CD4-positive, alpha-beta memory T cell (primary cell): ENCODE measurements at regions not wholly inside any gene's neighbourhood (a gene's known extent, or its start where the extent isn't known, plus 50 kb on each side); places are given as distances from the start of the nearest gene placed in this dataset.

Experiments used
- CTCF ChIA-PET: fragments of 350-600 bp; sonication (Branson Sonifier 250); formaldehyde crosslinking; loops from one replicate; lab custom pipeline; 2021; ENCODE audit warnings: inconsistent platforms; ENCODE audit not compliant: partially characterized antibody; lab: Charles Lee
- POLR2A ChIA-PET: fragments of 350-600 bp; sonication (Branson Sonifier 250); formaldehyde crosslinking; loops from one replicate; lab custom pipeline; 2021; ENCODE audit not compliant: partially characterized antibody; lab: Charles Lee
- DNase-seq, 5 donors: peaks; one replicate each; pipeline versions ENCODE4 v3.0.0 to v3.0.0-alpha.2; 2020 to 2022; ENCODE audit warnings: mixed read lengths in 1 of 5
- H3K27ac ChIP-seq: one replicate; pipeline ENCODE4 v1.7.0; 2013; ENCODE audit warnings: low read depth, low read length
- H3K27me3 ChIP-seq: 2 replicates; pipeline ENCODE4 v1.7.0; 2013; ENCODE audit warnings: mild to moderate bottlenecking, low read length, moderate library complexity; ENCODE audit not compliant: insufficient read depth
- H3K36me3 ChIP-seq: 2 replicates; pipeline ENCODE4 v1.7.0; 2013; ENCODE audit warnings: mild to moderate bottlenecking, low read length, moderate library complexity; ENCODE audit not compliant: insufficient read depth
- H3K4me1 ChIP-seq: 2 replicates; pipeline ENCODE4 v1.7.0; 2013; ENCODE audit warnings: mild to moderate bottlenecking, low read length, moderate library complexity; ENCODE audit not compliant: insufficient read depth
- H3K4me3 ChIP-seq, 2 donors: one replicate each; pipeline ENCODE4 v1.7.0; 2013; ENCODE audit warnings: low read length in 2 of 2, mild to moderate bottlenecking in 1 of 2
- H3K9me3 ChIP-seq, 2 donors: one replicate each; pipeline ENCODE4 v1.7.0; 2013; ENCODE audit warnings: low read length in 2 of 2, control low read depth in 1 of 2; ENCODE audit not compliant: control insufficient read depth in 1 of 2
- H3K27ac Mint-ChIP-seq, 7 donors: one replicate each; pipeline ENCODE4 v1.8.0; 2020 to 2021; ENCODE audit warnings: mixed read lengths in 7 of 7, mild to moderate bottlenecking in 6 of 7, inconsistent platforms in 3 of 7, moderate library complexity in 3 of 7
- H3K27me3 Mint-ChIP-seq, 2 donors: one replicate each; pipeline ENCODE4 v1.8.0; 2020 to 2021; ENCODE audit warnings: mixed read lengths in 2 of 2
- H3K36me3 Mint-ChIP-seq, 2 donors: one replicate each; pipeline ENCODE4 v1.8.0; 2020 to 2021; ENCODE audit warnings: mixed read lengths in 2 of 2, inconsistent platforms in 1 of 2, mild to moderate bottlenecking in 1 of 2
- H3K4me1 Mint-ChIP-seq, 4 donors: one replicate each; pipeline ENCODE4 v1.8.0; 2020 to 2021; ENCODE audit warnings: mixed read lengths in 4 of 4, mild to moderate bottlenecking in 1 of 4
- H3K4me3 Mint-ChIP-seq, 8 donors: one replicate each; pipeline ENCODE4 v1.8.0; 2020 to 2021; ENCODE audit warnings: mixed read lengths in 8 of 8, mild to moderate bottlenecking in 7 of 8, moderate library complexity in 6 of 8, inconsistent platforms in 3 of 8
- H3K9me3 Mint-ChIP-seq, 8 donors: one replicate each; pipeline ENCODE4 v1.8.0; 2020 to 2021; ENCODE audit warnings: mixed read lengths in 8 of 8, mild to moderate bottlenecking in 5 of 8, inconsistent platforms in 3 of 8, moderate library complexity in 1 of 8
- intact Hi-C: fragments of 100-400 bp; cut with micrococcal nuclease; formaldehyde crosslinking; loops from one replicate; pipeline ENCODE4 v1.15.1; 2023

DNA sequence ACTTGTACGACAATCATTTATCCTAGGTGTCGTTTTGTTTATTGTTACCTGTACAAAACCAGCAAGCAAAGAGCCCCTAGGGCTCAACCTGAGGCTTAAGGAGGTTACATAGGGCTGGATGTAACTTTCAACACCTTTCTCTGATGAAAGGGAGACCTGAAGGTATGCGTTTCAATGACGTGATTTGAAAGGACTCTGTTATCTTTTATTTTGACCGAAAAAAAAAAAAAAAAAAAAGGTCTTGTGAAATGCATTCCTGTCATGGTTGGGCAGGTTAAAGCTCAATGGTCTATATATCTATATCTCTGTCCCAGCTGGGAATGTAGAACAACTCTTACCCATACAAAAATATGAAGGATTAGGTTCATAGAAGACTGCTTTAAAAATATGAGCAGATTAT is 78.7 kb upstream of the SASH1 start:
- H3K4me1 ChIP-seq = no peaks in the 10 kb centered on the region
- no peaks in the 10 kb centered on the region for H3K36me3 ChIP-seq
- H3K4me1 Mint-ChIP-seq = peaks cover 0 to 4% (median 0%) of the 10 kb centered on the region in 4 donors
- no peaks in the 10 kb centered on the region for H3K27me3 ChIP-seq
- H3K36me3 Mint-ChIP-seq = no peaks in the 10 kb centered on the region
- no peak overlapping the region for H3K4me3 Mint-ChIP-seq
- no peaks in the 10 kb centered on the region for H3K9me3 ChIP-seq
- no peak overlapping the region for H3K4me3 ChIP-seq
- POLR2A ChIA-PET = no interaction called here
- no peak overlapping the region for H3K27ac Mint-ChIP-seq
- H3K9me3 Mint-ChIP-seq = peaks cover 0 to 4% (median 0%) of the 10 kb centered on the region in 8 donors
- intact Hi-C loops = no loop called here
- peaks cover 10 to 17% of the 10 kb centered on the region in 2 donors for H3K27me3 Mint-ChIP-seq
- CTCF ChIA-PET = interaction anchor here (1.2 kb wide), 1 partner anchor 10 kb away, joined by 5 read pairs; no protein-coding TSS in a partner anchor
- DNase-seq = no peak
- no peak overlapping the region for H3K27ac ChIP-seq

DNA sequence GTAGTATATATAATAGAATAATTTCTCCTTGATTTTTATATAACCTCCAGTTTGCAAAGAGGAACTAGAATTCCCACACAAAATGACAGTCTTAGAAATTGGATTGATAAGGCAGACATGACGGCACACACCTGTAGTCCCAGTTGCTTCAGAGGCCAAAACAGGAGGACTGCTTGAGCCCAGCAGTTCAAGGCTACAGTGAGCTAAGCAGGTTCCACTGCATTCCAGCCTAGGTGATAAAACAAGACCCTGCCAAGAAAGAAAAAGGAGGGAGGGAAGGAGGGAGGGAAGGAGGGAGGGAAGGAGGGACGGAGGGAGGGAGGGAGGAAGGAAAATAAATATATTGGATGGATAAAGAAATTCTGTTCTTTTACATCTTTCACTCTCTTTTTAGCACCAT is 77.6 kb upstream of the SASH1 start:
- intact Hi-C loops = no loop called here
- Mint-ChIP-seq H3K4me1 (peaks cover 0 to 4% (median 0%) of the 10 kb centered on the region in 4 donors), H3K27me3 (peaks cover 12 to 17% of the 10 kb centered on the region in 2 donors), H3K27ac (no peak overlapping the region), H3K4me3 (no peak overlapping the region), H3K36me3 (no peaks in the 10 kb centered on the region), H3K9me3 (peaks cover 0 to 4% (median 0%) of the 10 kb centered on the region in 8 donors)
- Histone ChIP-seq H3K4me1 (no peaks in the 10 kb centered on the region), H3K36me3 (no peaks in the 10 kb centered on the region), H3K27ac (no peak overlapping the region), H3K27me3 (no peaks in the 10 kb centered on the region), H3K9me3 (no peaks in the 10 kb centered on the region), H3K4me3 (no peak overlapping the region)
- ChIA-PET POLR2A (no interaction called here), CTCF (interaction anchor here (1.1 kb wide), 1 partner anchor 11 kb away, joined by 3 read pairs; no protein-coding TSS in a partner anchor)
- DNase-seq = no peak

DNA sequence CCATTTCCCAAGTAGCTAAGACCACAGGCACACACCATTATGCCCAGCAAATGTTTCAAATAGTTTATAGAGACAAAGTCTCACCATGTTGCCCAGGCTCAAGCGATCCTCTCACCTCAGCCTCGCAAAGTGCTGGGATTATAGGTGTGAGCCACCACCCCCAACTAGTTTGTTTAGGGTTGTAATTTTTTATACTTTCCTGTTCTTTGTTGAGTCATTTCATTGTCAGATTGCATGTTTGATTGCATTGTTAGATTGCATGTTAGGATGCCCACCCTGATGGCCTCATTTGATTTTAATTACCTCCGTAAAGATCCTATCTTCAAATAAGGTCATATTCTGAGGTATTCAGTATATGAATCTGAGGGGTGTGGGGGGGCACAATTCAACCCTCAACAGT is 73.3 kb upstream of the SASH1 start:
- Mint-ChIP-seq H3K4me1 (peaks cover 0 to 4% (median 0%) of the 10 kb centered on the region in 4 donors), H3K4me3 (no peak overlapping the region), H3K27me3 (peaks cover 9 to 13% of the 10 kb centered on the region in 2 donors), H3K36me3 (no peaks in the 10 kb centered on the region), H3K27ac (no peak overlapping the region), H3K9me3 (peaks cover 0 to 3% (median 0%) of the 10 kb centered on the region in 8 donors)
- POLR2A ChIA-PET = no interaction called here
- CTCF ChIA-PET = no interaction called here
- Histone ChIP-seq H3K4me3 (no peak overlapping the region), H3K36me3 (no peaks in the 10 kb centered on the region), H3K4me1 (no peaks in the 10 kb centered on the region), H3K27ac (no peak overlapping the region), H3K27me3 (no peaks in the 10 kb centered on the region), H3K9me3 (no peaks in the 10 kb centered on the region)
- DNase-seq = no peak
- intact Hi-C loops = no loop called here

DNA sequence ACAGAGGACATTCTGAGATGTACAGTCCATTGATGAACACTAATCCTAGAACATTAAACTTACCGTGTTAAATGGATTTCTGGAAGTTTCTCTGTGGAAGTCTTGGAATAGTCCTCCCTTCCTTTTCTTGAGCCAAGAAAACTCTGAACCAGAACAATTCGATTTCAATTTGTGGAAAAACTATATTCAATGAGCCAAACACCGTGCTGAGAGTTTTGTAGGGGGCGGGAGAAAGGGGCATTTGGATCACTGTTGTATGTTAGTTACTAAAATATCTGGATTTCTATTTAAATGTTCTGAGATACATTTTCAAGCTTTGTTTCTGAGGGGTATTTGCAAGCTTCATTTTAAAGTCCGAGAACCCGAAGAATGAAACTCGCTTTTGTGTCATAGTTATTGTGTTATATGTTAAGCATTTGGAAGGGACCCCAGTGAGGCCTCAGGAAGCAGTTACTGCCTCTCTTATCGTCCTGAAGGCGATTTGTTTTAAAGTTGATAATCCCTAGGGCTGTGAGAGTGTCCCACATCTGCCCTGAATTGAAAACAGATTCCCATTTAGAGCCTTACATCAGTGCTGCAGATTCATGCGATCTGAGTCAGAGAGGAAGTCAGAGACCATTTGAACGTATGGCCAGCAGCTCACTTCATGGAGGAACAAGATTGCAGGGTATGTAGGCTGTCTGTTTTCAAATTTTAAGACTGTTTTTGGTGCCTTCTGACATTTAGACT is 70.8 kb upstream of the SASH1 start:
- Mint-ChIP-seq H3K4me3 (no peak overlapping the region), H3K27me3 (peaks cover 5 to 17% of the 10 kb centered on the region in 2 donors), H3K36me3 (no peaks in the 10 kb centered on the region), H3K9me3 (no peaks in the 10 kb centered on the region), H3K4me1 (no peaks in the 10 kb centered on the region), H3K27ac (no peak overlapping the region)
- H3K9me3 ChIP-seq = no peaks in the 10 kb centered on the region
- H3K27me3 ChIP-seq = no peaks in the 10 kb centered on the region
- H3K4me1 ChIP-seq = no peaks in the 10 kb centered on the region
- no peak for DNase-seq
- H3K36me3 ChIP-seq = no peaks in the 10 kb centered on the region
- ChIA-PET POLR2A (no interaction called here), CTCF (no interaction called here)
- H3K27ac ChIP-seq = no peak overlapping the region
- no peak overlapping the region for H3K4me3 ChIP-seq
- intact Hi-C loops = no loop called here

DNA sequence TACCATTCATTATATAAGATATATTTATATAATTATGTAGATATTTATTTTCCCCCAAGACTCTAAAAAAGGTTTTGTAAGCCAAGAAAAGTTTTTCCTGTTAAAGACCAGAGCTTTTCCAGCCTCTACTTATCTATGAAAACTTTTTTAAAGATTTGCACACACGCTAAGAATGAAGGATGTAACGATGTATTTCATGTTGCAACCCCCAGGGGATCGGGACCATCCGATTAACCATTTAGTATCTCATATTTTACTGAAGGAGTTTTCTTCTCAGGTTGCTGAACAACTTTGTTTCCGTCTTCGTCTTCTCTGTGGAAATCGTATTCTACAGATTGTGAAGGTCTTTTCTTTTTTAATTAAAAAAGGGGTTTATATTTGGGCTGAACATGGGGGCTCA is 70.0 kb upstream of the SASH1 start:
- intact Hi-C loops = no loop called here
- Mint-ChIP-seq H3K9me3 (no peaks in the 10 kb centered on the region), H3K36me3 (no peaks in the 10 kb centered on the region), H3K27ac (no peak overlapping the region), H3K4me3 (no peak overlapping the region), H3K27me3 (peaks cover 5 to 15% of the 10 kb centered on the region in 2 donors), H3K4me1 (no peaks in the 10 kb centered on the region)
- Histone ChIP-seq H3K27ac (no peak overlapping the region), H3K9me3 (no peaks in the 10 kb centered on the region), H3K4me1 (no peaks in the 10 kb centered on the region), H3K36me3 (no peaks in the 10 kb centered on the region), H3K27me3 (no peaks in the 10 kb centered on the region), H3K4me3 (no peak overlapping the region)
- ChIA-PET CTCF (no interaction called here), POLR2A (no interaction called here)
- DNase-seq = no peak

DNA sequence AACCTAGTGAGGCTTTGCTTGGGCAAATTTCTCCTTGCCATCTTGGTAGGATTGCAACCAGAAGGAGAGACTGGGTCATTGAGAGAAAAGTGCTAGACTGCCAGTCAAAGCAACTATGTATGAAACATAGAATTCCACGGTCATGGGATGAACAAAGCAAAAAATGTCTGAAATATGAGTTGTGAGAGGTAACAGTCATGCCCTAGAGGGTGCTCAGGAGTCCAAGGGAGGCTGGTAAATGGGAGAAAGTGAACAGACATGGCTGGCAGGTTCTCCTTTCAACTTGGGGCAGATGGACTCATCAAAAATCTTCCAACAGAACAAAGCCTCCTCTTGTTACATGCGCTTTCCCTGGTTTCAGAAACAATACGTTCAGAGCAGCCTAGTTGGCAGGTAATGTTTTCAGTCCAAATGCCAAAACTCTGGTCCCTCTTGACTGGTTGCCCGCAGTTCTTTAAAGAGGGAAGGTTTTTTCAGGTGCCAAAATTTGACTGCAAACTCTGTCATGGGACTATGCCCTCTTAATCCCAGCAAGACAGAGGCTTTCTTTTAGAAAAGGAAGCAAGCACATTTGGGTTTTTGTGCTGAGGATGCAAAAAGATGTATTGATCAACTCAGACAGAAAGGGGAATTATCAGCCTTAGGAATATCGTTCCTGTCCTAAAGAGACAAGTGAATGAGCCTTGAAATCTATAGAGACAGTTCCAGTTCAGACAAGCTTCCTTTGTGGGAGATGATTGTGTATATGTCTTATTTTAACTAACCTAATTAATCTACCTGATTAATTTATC is 68.5 kb upstream of the SASH1 start:
- Mint-ChIP-seq H3K4me1 (no peaks in the 10 kb centered on the region), H3K4me3 (no peak overlapping the region), H3K9me3 (no peaks in the 10 kb centered on the region), H3K36me3 (no peaks in the 10 kb centered on the region), H3K27me3 (peaks cover 5 to 14% of the 10 kb centered on the region in 2 donors), H3K27ac (no peak overlapping the region)
- CTCF ChIA-PET = no interaction called here
- intact Hi-C loops = no loop called here
- POLR2A ChIA-PET = no interaction called here
- no peak overlapping the region for H3K4me3 ChIP-seq
- no peaks in the 10 kb centered on the region for H3K36me3 ChIP-seq
- no peaks in the 10 kb centered on the region for H3K27me3 ChIP-seq
- no peak overlapping the region for H3K27ac ChIP-seq
- H3K4me1 ChIP-seq = no peaks in the 10 kb centered on the region
- no peak for DNase-seq
- H3K9me3 ChIP-seq = no peaks in the 10 kb centered on the region

DNA sequence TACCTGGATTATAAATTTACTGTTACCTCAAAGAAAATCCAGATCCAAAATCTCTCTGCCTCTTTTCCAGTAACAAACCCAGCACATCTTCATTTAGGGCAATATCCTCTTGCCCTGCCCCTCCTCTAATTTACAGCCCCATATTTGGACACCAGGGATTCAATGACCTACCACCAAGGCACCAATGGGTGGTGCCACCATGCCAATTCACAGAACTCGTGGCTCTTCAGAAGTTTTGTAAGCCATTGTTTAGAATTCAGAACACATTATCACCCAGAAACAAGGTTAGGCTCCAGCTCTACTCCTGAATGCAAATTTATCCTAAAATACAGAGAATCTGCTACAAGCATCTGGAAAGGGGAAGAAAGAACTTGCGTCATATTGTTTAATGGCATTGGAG is 67.8 kb upstream of the SASH1 start:
- H3K9me3 ChIP-seq = no peaks in the 10 kb centered on the region
- POLR2A ChIA-PET = no interaction called here
- DNase-seq = no peak
- CTCF ChIA-PET = no interaction called here
- H3K27ac ChIP-seq = no peak overlapping the region
- Mint-ChIP-seq H3K27me3 (peaks cover 2 to 14% of the 10 kb centered on the region in 2 donors), H3K4me1 (no peaks in the 10 kb centered on the region), H3K4me3 (peak overlapping the region in 1 of 8 donors; percentile 15), H3K36me3 (no peaks in the 10 kb centered on the region), H3K9me3 (no peaks in the 10 kb centered on the region), H3K27ac (no peak overlapping the region)
- intact Hi-C loops = no loop called here
- no peaks in the 10 kb centered on the region for H3K27me3 ChIP-seq
- H3K4me3 ChIP-seq = no peak overlapping the region
- H3K36me3 ChIP-seq = no peaks in the 10 kb centered on the region
- no peaks in the 10 kb centered on the region for H3K4me1 ChIP-seq
